DMS 273 (cell line): ENCODE measurements at regions not wholly inside any gene's neighbourhood (a gene's known extent, or its start where the extent isn't known, plus 50 kb on each side); places are given as distances from the start of the nearest gene placed in this dataset.

Source experiments
- DNase-seq: peaks from one replicate; lab custom pipeline; 2025; ENCODE audit not compliant: unreplicated experiment; lab: John Stamatoyannopoulos, UW

GRCh38 chr13:50306156-50306555 is 290.9 kb downstream of the KCNRG start:
- DNase-seq: no peak

GRCh38 chr13:50309318-50309717 is 294.1 kb downstream of the KCNRG start:
- no peak for DNase-seq

- no peak for DNase-seq
Observed at GRCh38 chr13:50309882-50310594, 294.8 kb downstream of the KCNRG start.

- DNase-seq: no peak
Observed at GRCh38 chr13:50310734-50311133, 295.5 kb downstream of the KCNRG start.

- DNase-seq: no peak
Observed at GRCh38 chr13:50318887-50319286, 303.6 kb downstream of the KCNRG start.

GRCh38 chr13:50319635-50320255 is 304.5 kb downstream of the KCNRG start:
- DNase-seq: no peak

GRCh38 chr13:50320271-50320862 is 305.1 kb downstream of the KCNRG start:
- no peak for DNase-seq

GRCh38 chr13:50322006-50322405 is 306.8 kb downstream of the KCNRG start:
- no peak for DNase-seq

- no peak for DNase-seq
Observed at GRCh38 chr13:50323440-50324065, 308.3 kb downstream of the KCNRG start.

GRCh38 chr13:50326271-50326670 is 311.0 kb downstream of the KCNRG start:
- no peak for DNase-seq

- no peak for DNase-seq
Observed at GRCh38 chr13:50326811-50327210, 311.6 kb downstream of the KCNRG start.

- no peak for DNase-seq
Observed at GRCh38 chr13:50334115-50334778, 319.0 kb downstream of the KCNRG start.

GRCh38 chr13:50334944-50335343 is 319.7 kb downstream of the KCNRG start:
- DNase-seq: no peak

GRCh38 chr13:50339271-50339670 is 324.0 kb downstream of the KCNRG start:
- no peak for DNase-seq

GRCh38 chr13:50340146-50340545 is 324.9 kb downstream of the KCNRG start:
- no peak for DNase-seq

GRCh38 chr13:50340551-50341287 is 325.5 kb downstream of the KCNRG start:
- DNase-seq: peak; percentile 74

- no peak for DNase-seq
Observed at GRCh38 chr13:50341526-50341925, 326.3 kb downstream of the KCNRG start.

GRCh38 chr13:50344717-50345116 is 329.5 kb downstream of the KCNRG start:
- no peak for DNase-seq

GRCh38 chr13:50345804-50346203 is 330.6 kb downstream of the KCNRG start:
- DNase-seq: no peak

- no peak for DNase-seq
Observed at GRCh38 chr13:50348371-50348770, 333.1 kb downstream of the KCNRG start.
